IMR-90 (cell line): ENCODE measurements at regions not wholly inside any gene's neighbourhood (a gene's known extent, or its start where the extent isn't known, plus 50 kb on each side); places are given as distances from the start of the nearest gene placed in this dataset.
A peak's percentile ranks its signal among the peaks of the same experiment; 100 is the strongest.

Experiments
- ATAC-seq: fragments of 200-7000 bp; cut with Tn5 transposase; 2 replicates; pipeline ENCODE4 v1.9.1; 2020; ENCODE audit warnings: low read depth, mild to moderate bottlenecking, moderate library complexity
- BruUV-seq: library from RNA; stranded (reverse); fragments of 400-500 nt; replicated peaks from 2 replicates; lab custom pipeline; 2021; lab: Mats Ljungman, UMichigan
- CTCF ChIA-PET: fragments of 300-600 bp; formaldehyde crosslinking; extraction: SDS; loops from one replicate; lab custom pipeline; 2021; ENCODE audit warnings: antibody characterized with exemption; lab: Yijun Ruan, JAX
- POLR2A ChIA-PET: fragments of 300-600 bp; sonication (Branson Sonifier 250); formaldehyde crosslinking; loops from one replicate; lab custom pipeline; 2022; ENCODE audit warnings: antibody characterized with exemption; ENCODE audit not compliant: unreplicated experiment; lab: Charles Lee
- DNase-seq: peaks from one replicate; pipeline ENCODE4 v3.0.0; 2013
- H2AFZ ChIP-seq: replicated peaks from 2 replicates; pipeline ENCODE3; 2013; ENCODE audit warnings: low read length, mild to moderate bottlenecking; ENCODE audit not compliant: poor library complexity
- H2AK5ac ChIP-seq: 2 replicates; pipeline ENCODE4 v1.6.1; 2013; ENCODE audit warnings: low read depth, low read length, inconsistent platforms
- H2AK9ac ChIP-seq: replicated peaks from 2 replicates; pipeline ENCODE3; 2013; ENCODE audit warnings: mild to moderate bottlenecking, low read depth, low read length, moderate library complexity; ENCODE audit not compliant: poor library complexity
- H2BK120ac ChIP-seq: 2 replicates; pipeline ENCODE4 v1.6.1; 2013; ENCODE audit warnings: low read depth, low read length, inconsistent platforms
- H2BK15ac ChIP-seq: 3 replicates; pipeline ENCODE4 v1.6.1; 2013; ENCODE audit warnings: low read depth, low read length, inconsistent platforms
- H2BK20ac ChIP-seq: 2 replicates; pipeline ENCODE4 v1.6.1; 2013; ENCODE audit warnings: low read depth, mild to moderate bottlenecking, inconsistent platforms, low read length, moderate library complexity
- H2BK5ac ChIP-seq: 2 replicates; pipeline ENCODE4 v1.6.1; 2013; ENCODE audit warnings: mild to moderate bottlenecking, low read depth, low read length, inconsistent platforms; ENCODE audit not compliant: poor library complexity, severe bottlenecking
- H3K14ac ChIP-seq: replicated peaks from 2 replicates; pipeline ENCODE4 v1.6.1; 2013; ENCODE audit warnings: low read depth, low read length, inconsistent platforms
- H3K18ac ChIP-seq: 2 replicates; pipeline ENCODE4 v1.6.1; 2013; ENCODE audit warnings: low read depth, low read length, control low read depth
- H3K23ac ChIP-seq: 2 replicates; pipeline ENCODE4 v1.6.1; 2013; ENCODE audit warnings: low read depth, low read length, inconsistent platforms
- H3K27ac ChIP-seq: 2 replicates; pipeline ENCODE4 v1.5.1; 2013; ENCODE audit warnings: mild to moderate bottlenecking, control low read depth, low read length; ENCODE audit not compliant: insufficient read depth
- H3K27me3 ChIP-seq: 2 replicates; pipeline ENCODE4 v1.6.1; 2013; ENCODE audit warnings: low read length; ENCODE audit not compliant: control insufficient read depth, insufficient read depth
- H3K36me3 ChIP-seq: 2 replicates; pipeline ENCODE4 v1.6.1; 2013; ENCODE audit warnings: low read length, mixed read lengths; ENCODE audit not compliant: control insufficient read depth, insufficient read depth
- H3K4ac ChIP-seq: 2 replicates; pipeline ENCODE4 v1.6.1; 2013; ENCODE audit warnings: low read depth, low read length, inconsistent platforms
- H3K4me1 ChIP-seq: 2 replicates; pipeline ENCODE4 v1.6.1; 2013; ENCODE audit warnings: low read length, mixed read lengths; ENCODE audit not compliant: control insufficient read depth, insufficient read depth
- H3K4me2 ChIP-seq: 2 replicates; pipeline ENCODE4 v1.6.1; 2013; ENCODE audit warnings: low read depth, mild to moderate bottlenecking, control low read depth, low read length, moderate library complexity
- H3K4me3 ChIP-seq: 2 replicates; pipeline ENCODE4 v1.5.1; 2013; ENCODE audit warnings: low read depth, mild to moderate bottlenecking, control low read depth, low read length, moderate library complexity; ENCODE audit not compliant: insufficient read depth
- H3K56ac ChIP-seq: 2 replicates; pipeline ENCODE4 v1.6.1; 2013; ENCODE audit warnings: low read length, inconsistent platforms; ENCODE audit not compliant: insufficient read depth; ENCODE audit errors: extremely low read depth
- H3K79me1 ChIP-seq, 2 experiments: 2 replicates each; pipeline ENCODE4 v1.6.1; 2013; ENCODE audit warnings: low read length in 2 of 2, inconsistent platforms in 1 of 2, low read depth in 1 of 2
- H3K9ac ChIP-seq: 2 replicates; pipeline ENCODE4 v1.6.1; 2013; ENCODE audit warnings: low read depth, low read length, control low read depth
- H3K9me1 ChIP-seq: 2 replicates; pipeline ENCODE4 v1.6.1; 2013; ENCODE audit warnings: low read length, inconsistent platforms; ENCODE audit not compliant: insufficient read depth
- H3K9me3 ChIP-seq: 2 replicates; pipeline ENCODE4 v1.6.1; 2013; ENCODE audit warnings: low read length; ENCODE audit not compliant: control insufficient read depth, insufficient read depth
- H4K20me1 ChIP-seq: 2 replicates; pipeline ENCODE4 v1.6.1; 2013; ENCODE audit warnings: low read length, inconsistent platforms; ENCODE audit not compliant: insufficient read depth
- H4K5ac ChIP-seq: 2 replicates; pipeline ENCODE4 v1.6.1; 2013; ENCODE audit warnings: mild to moderate bottlenecking, low read depth, low read length, control low read depth
- H4K8ac ChIP-seq, 2 experiments: 2 replicates each; pipeline ENCODE4 v1.6.1; 2013; ENCODE audit warnings: low read depth in 2 of 2, low read length in 2 of 2, control low read depth in 1 of 2, inconsistent platforms in 1 of 2
- H4K91ac ChIP-seq: 2 replicates; pipeline ENCODE4 v1.6.1; 2013; ENCODE audit warnings: low read depth, low read length, inconsistent platforms; ENCODE audit not compliant: insufficient read depth
- CHD1 ChIP-seq: IDR thresholded peaks from 2 replicates; pipeline ENCODE4 v1.6.1; 2012; ENCODE audit warnings: low read depth, low read length, improper control_type of control experiment
- CTCF ChIP-seq: conservative IDR thresholded peaks from 2 replicates; pipeline ENCODE4 v1.5.1; 2012; ENCODE audit warnings: mild to moderate bottlenecking, low read depth, low read length, improper control_type of control experiment
- ELK1 ChIP-seq: fragments of 150-350 bp; IDR thresholded peaks from 2 replicates; pipeline ENCODE4 v1.6.1; 2016; ENCODE audit warnings: low read depth, mild to moderate bottlenecking, low read length, moderate library complexity, borderline replicate concordance
- MXI1 ChIP-seq: IDR thresholded peaks from 2 replicates; pipeline ENCODE4 v1.6.1; 2012; ENCODE audit warnings: low read depth, mild to moderate bottlenecking, low read length, moderate library complexity, borderline replicate concordance
- RAD21 ChIP-seq: IDR thresholded peaks from 2 replicates; pipeline ENCODE4 v1.6.1; 2012; ENCODE audit warnings: low read length, improper control_type of control experiment
- RCOR1 ChIP-seq: IDR thresholded peaks from 2 replicates; pipeline ENCODE4 v1.6.1; 2012; ENCODE audit warnings: mild to moderate bottlenecking, low read length, improper control_type of control experiment; ENCODE audit not compliant: insufficient replicate concordance
- RFX5 ChIP-seq: IDR thresholded peaks from 2 replicates; pipeline ENCODE4 v1.8.0; 2012; ENCODE audit warnings: low read depth, mild to moderate bottlenecking, low read length, moderate library complexity
- SMC3 ChIP-seq: fragments of 150-350 bp; IDR thresholded peaks from 2 replicates; pipeline ENCODE4 v1.6.1; 2016; ENCODE audit warnings: low read depth, mild to moderate bottlenecking, antibody characterized with exemption, low read length, moderate library complexity
- USF2 ChIP-seq: fragments of 150-350 bp; IDR thresholded peaks from 2 replicates; pipeline ENCODE4 v1.6.1; 2017; ENCODE audit warnings: mild to moderate bottlenecking, antibody characterized with exemption, low read length, low read depth
- WGBS, 2 experiments: methylation state at CpG; one replicate each; pipeline versions ENCODE4 v1.1.5 to v1.1.7; 2013; ENCODE audit warnings: missing lambda C conversion rate in 2 of 2; ENCODE audit not compliant: insufficient read length in 1 of 2; ENCODE audit errors: extremely low coverage in 2 of 2; 5-methylcytosine and 5-hydroxymethylcytosine counted together
- dilution Hi-C: fragments of 300-500 bp; cut with HindIII; formaldehyde crosslinking; loops from one replicate; pipeline ENCODE4 v1.14.3; 2018; ENCODE audit warnings: low sequenced_read_pairs; ENCODE audit not compliant: unreplicated experiment
- in situ Hi-C: fragments of 300-500 bp; cut with MboI; formaldehyde crosslinking; loops from 3 replicates; pipeline ENCODE4 v1.14.3; 2019; ENCODE audit warnings: low sequenced_read_pairs, inconsistent platforms, mixed read lengths
- intact Hi-C: fragments of 100-400 bp; cut with micrococcal nuclease; formaldehyde crosslinking; loops from 2 replicates; pipeline ENCODE4 v1.10.0; 2022

- Histone ChIP-seq H3K79me1 (peaks cover 36 to 90% of the 10 kb centered on the region in 2 experiments), H2AK9ac (no peak overlapping the region), H3K9ac (no peak overlapping the region), H3K18ac (no peak overlapping the region), H2BK120ac (no peak overlapping the region), H3K4me2 (no peak overlapping the region), H3K36me3 (no peaks in the 10 kb centered on the region), H3K4me3 (no peak overlapping the region), H2AK5ac (no peak overlapping the region), H3K4me1 (peaks cover 18% of the 10 kb centered on the region), H3K4ac (no peak overlapping the region), H4K8ac (no peak overlapping the region), H2BK15ac (no peak overlapping the region), H3K9me1 (peaks cover 47% of the 10 kb centered on the region), H3K9me3 (no peaks in the 10 kb centered on the region), H4K5ac (no peak overlapping the region), H4K91ac (no peak overlapping the region), H3K27ac (no peak overlapping the region), H3K14ac (0 out of 2 replicates have a peak overlapping the region, but pooled peaks have one; percentile 11), H2AFZ (no peak overlapping the region), H3K56ac (no peak overlapping the region), H2BK5ac (no peak overlapping the region), H3K27me3 (no peaks in the 10 kb centered on the region), H4K20me1 (peaks cover 91% of the 10 kb centered on the region), H2BK20ac (no peak overlapping the region), H3K23ac (0 out of 2 replicates have a peak overlapping the region, but pooled peaks have one; percentile 27)
- DNase-seq (no peak), ATAC-seq (no peak)
- 53% methylated on average over 2 of the region's 3 CpGs; no CpG with 5 or more reads in 1 of the 2 experiments for WGBS, 2 experiments
- POLR2A ChIA-PET: interaction anchor here (0.6 kb wide), 1 partner anchor 259 kb away, joined by 11 read pairs; no protein-coding TSS in a partner anchor
- in situ Hi-C loops: no loop called here
- CTCF ChIA-PET: no interaction called here
- intact Hi-C loops: no loop called here
- no TSS peak for BruUV-seq
- TF ChIP-seq CHD1: no peak
- no peak for TF ChIP-seq MXI1
- no peak for TF ChIP-seq RCOR1
- TF ChIP-seq ELK1: no peak
- TF ChIP-seq SMC3: no peak
- no peak for TF ChIP-seq RFX5
- TF ChIP-seq USF2: no peak
- TF ChIP-seq CTCF: no peak
- no peak for TF ChIP-seq RAD21
- dilution Hi-C loops: no loop called here
Measured at GRCh38 chr14:73774241-73774570, 60.0 kb upstream of the PNMA1 start.
